Trophoblast cell (in vitro differentiated cells and primary cell): ENCODE measurements at regions not wholly inside any gene's neighbourhood (a gene's known extent, or its start where the extent isn't known, plus 50 kb on each side); places are given as distances from the start of the nearest gene placed in this dataset.

Source experiments
- DNase-seq, 2 donors: peaks; one replicate each; pipeline ENCODE4 v3.0.0-alpha.2; 2016
- H2AFZ ChIP-seq: 2 replicates; pipeline ENCODE4 v1.6.1; 2013; ENCODE audit warnings: low read length, moderate library complexity, mild to moderate bottlenecking; ENCODE audit not compliant: insufficient read depth, poor library complexity
- H2AK5ac ChIP-seq: 2 replicates; pipeline ENCODE4 v1.6.1; 2013; ENCODE audit warnings: mild to moderate bottlenecking, low read length
- H2BK120ac ChIP-seq: 2 replicates; pipeline ENCODE4 v1.6.1; 2013; ENCODE audit warnings: low read length, mild to moderate bottlenecking, moderate library complexity; ENCODE audit not compliant: insufficient read depth, poor library complexity
- H2BK12ac ChIP-seq: 2 replicates; pipeline ENCODE4 v1.6.1; 2013; ENCODE audit warnings: mild to moderate bottlenecking, low read length, moderate library complexity
- H2BK5ac ChIP-seq: 2 replicates; pipeline ENCODE4 v1.6.1; 2013; ENCODE audit warnings: low read length, low read depth, moderate library complexity, mild to moderate bottlenecking; ENCODE audit not compliant: poor library complexity
- H3K14ac ChIP-seq: 2 replicates; pipeline ENCODE4 v1.6.1; 2013; ENCODE audit warnings: mild to moderate bottlenecking, low read length
- H3K18ac ChIP-seq: 2 replicates; pipeline ENCODE4 v1.6.1; 2013; ENCODE audit warnings: mild to moderate bottlenecking, low read length
- H3K23ac ChIP-seq: 2 replicates; pipeline ENCODE4 v1.6.1; 2013; ENCODE audit warnings: low read length
- H3K27ac ChIP-seq: 2 replicates; pipeline ENCODE4 v1.5.1; 2013; ENCODE audit warnings: low read depth, mild to moderate bottlenecking, inconsistent platforms, low read length, moderate library complexity
- H3K27me3 ChIP-seq: 2 replicates; pipeline ENCODE4 v1.6.1; 2013; ENCODE audit warnings: inconsistent platforms, mild to moderate bottlenecking, low read length, moderate library complexity; ENCODE audit not compliant: insufficient read depth
- H3K36me3 ChIP-seq, 2 experiments: 1 replicate in 1 of 2; 2 replicates in 1 of 2; pipeline ENCODE4 v1.6.1; 2013; ENCODE audit warnings: low read length in 2 of 2, mild to moderate bottlenecking in 2 of 2, moderate library complexity in 1 of 2; ENCODE audit not compliant: insufficient read depth in 2 of 2, control insufficient read depth in 1 of 2
- H3K4ac ChIP-seq: 2 replicates; pipeline ENCODE4 v1.6.1; 2013; ENCODE audit warnings: low read depth, mild to moderate bottlenecking, low read length, moderate library complexity
- H3K4me1 ChIP-seq, 2 experiments: 1 replicate in 1 of 2; 2 replicates in 1 of 2; pipeline ENCODE4 v1.6.1; 2013; ENCODE audit warnings: low read length in 2 of 2, mild to moderate bottlenecking in 2 of 2, moderate library complexity in 1 of 2; ENCODE audit not compliant: insufficient read depth in 2 of 2, control insufficient read depth in 1 of 2
- H3K4me2 ChIP-seq: 2 replicates; pipeline ENCODE4 v1.6.1; 2013; ENCODE audit warnings: inconsistent platforms, mild to moderate bottlenecking, low read length, moderate library complexity
- H3K4me3 ChIP-seq: 2 replicates; pipeline ENCODE4 v1.5.1; 2013; ENCODE audit warnings: mild to moderate bottlenecking, low read depth, low read length, inconsistent platforms
- H3K79me1 ChIP-seq: one replicate; pipeline ENCODE4 v1.6.1; 2013; ENCODE audit warnings: low read length
- H3K79me2 ChIP-seq: 2 replicates; pipeline ENCODE4 v1.6.1; 2013; ENCODE audit warnings: low read length, mild to moderate bottlenecking; ENCODE audit not compliant: control insufficient read depth, insufficient read depth, poor library complexity
- H3K9ac ChIP-seq: 2 replicates; pipeline ENCODE4 v1.6.1; 2013; ENCODE audit warnings: mild to moderate bottlenecking, low read length
- H3K9me3 ChIP-seq: 2 replicates; pipeline ENCODE4 v1.6.1; 2013; ENCODE audit warnings: low read depth, mild to moderate bottlenecking, control low read depth, inconsistent platforms, low read length; ENCODE audit not compliant: insufficient read depth
- H4K12ac ChIP-seq: 2 replicates; pipeline ENCODE4 v1.6.1; 2013; ENCODE audit warnings: low read depth, mild to moderate bottlenecking, low read length, moderate library complexity
- H4K8ac ChIP-seq: 2 replicates; pipeline ENCODE4 v1.6.1; 2013; ENCODE audit warnings: low read depth, mild to moderate bottlenecking, low read length, moderate library complexity
- H4K91ac ChIP-seq: one replicate; pipeline ENCODE4 v1.6.1; 2013; ENCODE audit warnings: low read depth, mild to moderate bottlenecking, low read length, moderate library complexity
- WGBS: extraction: QIAGEN DNeasy Blood & Tissue Kit; methylation state at CpG from one replicate; pipeline ENCODE4 v1.1.7; 2013; ENCODE audit warnings: missing lambda C conversion rate; ENCODE audit not compliant: insufficient read length, insufficient coverage; ENCODE audit errors: extremely low coverage; 5-methylcytosine and 5-hydroxymethylcytosine counted together

DNA sequence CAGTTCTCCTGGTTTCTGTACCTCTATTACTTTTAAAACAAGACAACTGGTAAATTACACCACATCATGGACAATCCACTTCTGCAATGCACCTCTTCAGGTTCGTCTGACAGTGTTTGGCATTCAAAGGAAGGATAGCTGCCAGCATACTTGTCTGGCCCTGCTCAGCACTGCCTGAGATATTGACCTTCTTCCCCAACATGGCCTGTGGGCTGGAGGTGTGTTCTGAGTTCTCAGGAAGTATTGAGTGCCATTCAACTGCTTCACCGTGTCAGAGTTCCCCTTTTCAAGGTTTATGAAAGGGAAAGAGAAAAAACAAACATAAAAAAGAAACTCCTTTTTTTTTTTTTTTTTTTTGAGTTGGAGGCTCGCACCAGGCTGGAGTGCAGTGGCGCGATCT, 267.9 kb upstream of the SASH1 start:
- no peaks in the 10 kb centered on the region for H3K36me3 ChIP-seq
- H2BK120ac ChIP-seq, result no peak overlapping the region
- H4K12ac ChIP-seq, result no peak overlapping the region
- H3K4me2 ChIP-seq, result no peak overlapping the region
- H3K4me1 ChIP-seq, result no peaks in the 10 kb centered on the region
- H3K79me2 ChIP-seq, result no peaks in the 10 kb centered on the region
- no peak overlapping the region for H3K23ac ChIP-seq
- H4K8ac ChIP-seq, result no peak overlapping the region
- H3K4me3 ChIP-seq, result no peak overlapping the region
- H3K79me1 ChIP-seq, result no peaks in the 10 kb centered on the region
- H2AK5ac ChIP-seq, result no peak overlapping the region
- H2BK12ac ChIP-seq, result no peak overlapping the region
- no peak overlapping the region for H4K91ac ChIP-seq
- no peak overlapping the region for H3K9ac ChIP-seq
- H2BK5ac ChIP-seq, result no peak overlapping the region
- WGBS, result no CpG with 5 or more reads among the region's 5 CpGs
- no peaks in the 10 kb centered on the region for H3K27me3 ChIP-seq
- no peaks in the 10 kb centered on the region for H3K9me3 ChIP-seq
- no peak overlapping the region for H2AFZ ChIP-seq
- no peak overlapping the region for H3K14ac ChIP-seq
- H3K4ac ChIP-seq, result no peak overlapping the region
- H3K18ac ChIP-seq, result no peak overlapping the region
- DNase-seq, result no peak
- no peak overlapping the region for H3K27ac ChIP-seq

- no peak overlapping the region for H3K4me3 ChIP-seq
- no peak overlapping the region for H4K8ac ChIP-seq
- H3K36me3 ChIP-seq, result no peaks in the 10 kb centered on the region
- no peak overlapping the region for H4K91ac ChIP-seq
- no peak overlapping the region for H2BK5ac ChIP-seq
- H3K4me1 ChIP-seq, result no peaks in the 10 kb centered on the region
- H3K79me1 ChIP-seq, result no peaks in the 10 kb centered on the region
- no peaks in the 10 kb centered on the region for H3K79me2 ChIP-seq
- H2AK5ac ChIP-seq, result no peak overlapping the region
- H3K4ac ChIP-seq, result no peak overlapping the region
- H3K4me2 ChIP-seq, result no peak overlapping the region
- no peaks in the 10 kb centered on the region for H3K27me3 ChIP-seq
- H3K27ac ChIP-seq, result no peak overlapping the region
- no peak overlapping the region for H4K12ac ChIP-seq
- no peaks in the 10 kb centered on the region for H3K9me3 ChIP-seq
- H3K23ac ChIP-seq, result no peak overlapping the region
- H3K14ac ChIP-seq, result no peak overlapping the region
- no peak overlapping the region for H3K9ac ChIP-seq
- no peak overlapping the region for H2BK120ac ChIP-seq
- H2AFZ ChIP-seq, result no peak overlapping the region
- no peak overlapping the region for H3K18ac ChIP-seq
- peak in 1 of 2 donors; percentile 7 for DNase-seq
- H2BK12ac ChIP-seq, result no peak overlapping the region
Measured at GRCh38 chr6:148075352-148075751, 267.3 kb upstream of the SASH1 start.

DNA sequence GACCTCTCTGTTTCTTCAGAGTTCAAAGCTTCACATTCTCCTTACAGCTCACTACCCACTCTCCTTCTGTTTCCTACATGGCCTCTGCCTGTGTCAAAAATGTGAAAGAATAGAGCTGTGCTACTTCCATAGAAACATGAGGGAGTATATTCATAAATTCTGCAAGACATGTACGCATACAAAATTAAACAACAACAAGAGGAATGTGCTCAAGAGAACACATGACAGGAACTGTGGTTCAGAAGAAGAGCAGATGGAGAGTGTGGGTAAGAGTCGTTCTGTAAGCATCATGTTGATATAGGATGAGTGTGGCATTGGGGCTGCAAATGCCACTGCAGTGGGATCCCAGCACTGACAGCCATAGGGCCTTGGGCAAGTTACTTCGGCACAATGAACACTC, 266.6 kb upstream of the SASH1 start:
- DNase-seq, result no peak

GRCh38 chr6:148080315-148080714, 262.3 kb upstream of the SASH1 start:
- Histone ChIP-seq H3K27me3 (no peaks in the 10 kb centered on the region), H3K23ac (no peak overlapping the region), H3K9ac (no peak overlapping the region), H3K4ac (no peak overlapping the region), H3K4me3 (no peak overlapping the region), H3K9me3 (no peaks in the 10 kb centered on the region), H2AFZ (no peak overlapping the region), H2BK12ac (no peak overlapping the region), H2BK120ac (no peak overlapping the region), H2AK5ac (no peak overlapping the region), H3K4me1 (no peaks in the 10 kb centered on the region), H4K8ac (no peak overlapping the region), H3K14ac (no peak overlapping the region), H3K79me2 (no peaks in the 10 kb centered on the region), H3K4me2 (no peak overlapping the region), H4K91ac (no peak overlapping the region), H3K79me1 (no peaks in the 10 kb centered on the region), H2BK5ac (no peak overlapping the region), H4K12ac (no peak overlapping the region), H3K36me3 (no peaks in the 10 kb centered on the region), H3K18ac (no peak overlapping the region), H3K27ac (no peak overlapping the region)
- no CpG with 5 or more reads among the region's 1 CpG for WGBS
- DNase-seq, result no peak

More for the DNA sequence above, 266.6 kb upstream of the SASH1 start:
- Histone ChIP-seq H3K9ac (peak overlapping the region; percentile 30), H4K91ac (no peak overlapping the region), H3K4me1 (no peaks in the 10 kb centered on the region), H3K27me3 (no peaks in the 10 kb centered on the region), H2BK120ac (no peak overlapping the region), H2BK12ac (no peak overlapping the region), H3K4me2 (no peak overlapping the region), H3K4ac (no peak overlapping the region), H3K23ac (no peak overlapping the region), H4K12ac (no peak overlapping the region), H2AK5ac (no peak overlapping the region), H2BK5ac (no peak overlapping the region), H3K9me3 (no peaks in the 10 kb centered on the region), H3K14ac (no peak overlapping the region), H3K27ac (no peak overlapping the region), H3K79me2 (no peaks in the 10 kb centered on the region), H3K4me3 (no peak overlapping the region), H3K18ac (no peak overlapping the region), H2AFZ (no peak overlapping the region), H3K79me1 (no peaks in the 10 kb centered on the region), H4K8ac (no peak overlapping the region), H3K36me3 (no peaks in the 10 kb centered on the region)
- no CpG with 5 or more reads among the region's 3 CpGs for WGBS
